ENCODE measurements at regions not wholly inside any gene's neighbourhood (a gene's known extent, or its start where the extent isn't known, plus 50 kb on each side); places are given as distances from the start of the nearest gene placed in this dataset.
"Not testable (repeated sequence)": the region's sequence is repeated elsewhere in the genome, so short reads cannot be mapped to it uniquely, and the experiment has no call there.

DNA sequence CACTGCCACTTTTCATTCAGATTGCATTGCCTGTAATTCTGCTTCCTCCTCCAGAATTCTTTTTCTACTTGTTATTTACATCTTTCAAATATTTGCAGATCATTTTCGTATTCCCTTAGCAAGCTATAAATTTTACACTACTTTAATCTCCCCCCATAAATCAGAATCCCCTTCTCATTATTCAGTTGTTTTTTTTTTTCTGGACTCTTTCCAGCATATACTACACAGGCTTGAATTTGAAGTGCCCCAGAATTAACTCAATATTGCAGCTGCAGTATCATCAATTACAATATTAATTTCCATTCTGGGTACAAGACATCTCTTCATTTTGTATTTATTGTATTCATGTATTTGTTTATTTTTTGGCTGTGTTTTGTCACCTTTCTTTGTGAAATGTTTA lies 1494.3 kb downstream of the AMY1C start:
- DNase-seq (ENCODE audit: extremely low read depth, low read depth) = no peak
- no peak overlapping the region for H3K4me3 ChIP-seq (replicated peaks; ENCODE audit: low read depth, low read length)
- TF ChIP-seq CTCF (IDR thresholded peaks at IDR 0.05; ENCODE audit: low read depth, low read length, missing control alignments) = no peak

DNA sequence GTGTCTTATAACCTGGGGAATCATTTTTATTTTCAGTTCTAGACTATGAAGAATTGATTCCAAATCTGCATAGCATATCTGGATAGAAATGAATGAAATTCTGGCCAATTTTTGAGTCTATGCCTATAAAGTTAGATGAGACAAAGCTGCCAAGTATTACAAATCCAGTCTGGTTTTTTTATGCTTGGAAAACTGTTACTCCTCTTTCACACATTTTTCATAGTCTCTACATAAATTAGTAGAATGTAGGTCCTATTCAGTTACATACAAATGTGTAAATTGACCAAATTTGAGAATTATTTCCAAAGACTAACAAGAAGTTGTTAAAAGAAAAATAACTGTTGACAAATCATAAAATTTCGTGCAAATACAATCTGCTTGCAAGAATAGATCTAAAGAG lies 1505.2 kb downstream of the AMY1C start:
- no peak overlapping the region for H3K4me3 ChIP-seq (replicated peaks; ENCODE audit: low read depth, low read length)
- TF ChIP-seq CTCF (IDR thresholded peaks at IDR 0.05; ENCODE audit: low read depth, low read length, missing control alignments) = no peak

GRCh38 chr1:105260001-105260400 lies 1510.3 kb downstream of the AMY1C start:
- no peak overlapping the region for H3K4me3 ChIP-seq (replicated peaks; ENCODE audit: low read depth, low read length)
- no peak for TF ChIP-seq CTCF (IDR thresholded peaks at IDR 0.05; ENCODE audit: low read depth, low read length, missing control alignments)
- no peak for DNase-seq (ENCODE audit: extremely low read depth, low read depth)

More for the DNA sequence above, 1505.2 kb downstream of the AMY1C start:
- DNase-seq (ENCODE audit: extremely low read depth, low read depth) = no peak

DNA sequence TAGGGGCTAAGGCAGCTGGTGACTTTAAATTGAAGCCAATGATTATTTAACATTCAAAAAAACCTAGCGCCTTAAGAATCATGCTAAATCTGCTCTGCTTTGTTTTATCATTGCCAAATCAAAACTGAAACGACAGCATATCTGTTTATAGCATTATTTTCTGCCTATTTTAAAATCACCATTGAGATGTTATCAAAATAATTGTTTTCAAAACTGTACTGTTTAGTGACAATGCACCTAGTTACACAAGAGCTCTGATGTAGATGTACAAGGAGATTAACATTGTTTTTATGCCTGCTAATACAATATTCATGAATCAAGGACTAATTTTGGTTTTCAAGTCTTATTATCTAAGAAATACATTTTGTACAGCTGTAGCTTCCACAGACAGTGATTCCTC lies 1521.3 kb downstream of the AMY1C start:
- no peak overlapping the region for H3K4me3 ChIP-seq (replicated peaks; ENCODE audit: low read depth, low read length)
- TF ChIP-seq CTCF (IDR thresholded peaks at IDR 0.05; ENCODE audit: low read depth, low read length, missing control alignments) = no peak
- no peak for DNase-seq (ENCODE audit: extremely low read depth, low read depth)

DNA sequence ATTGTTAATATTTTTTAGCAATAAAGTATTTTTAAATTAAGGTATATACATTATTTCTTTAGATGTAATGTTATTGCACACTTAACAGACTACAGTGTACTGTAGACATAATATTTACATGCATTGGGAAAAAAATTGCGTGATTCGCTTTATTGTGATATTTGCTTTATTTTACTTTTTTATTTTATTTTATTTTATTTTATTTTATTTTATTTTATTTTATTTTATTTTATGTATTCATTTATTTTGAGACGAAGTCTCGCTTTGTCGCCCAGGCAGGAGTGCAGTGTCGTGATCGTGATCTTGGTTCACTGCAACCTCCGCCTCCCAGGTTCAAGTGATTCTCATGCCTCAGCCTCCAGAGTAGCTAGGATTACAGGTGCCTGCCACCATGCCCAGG lies 1522.7 kb downstream of the AMY1C start:
- not testable (repeated sequence) for DNase-seq (ENCODE audit: extremely low read depth, low read depth)

DNA sequence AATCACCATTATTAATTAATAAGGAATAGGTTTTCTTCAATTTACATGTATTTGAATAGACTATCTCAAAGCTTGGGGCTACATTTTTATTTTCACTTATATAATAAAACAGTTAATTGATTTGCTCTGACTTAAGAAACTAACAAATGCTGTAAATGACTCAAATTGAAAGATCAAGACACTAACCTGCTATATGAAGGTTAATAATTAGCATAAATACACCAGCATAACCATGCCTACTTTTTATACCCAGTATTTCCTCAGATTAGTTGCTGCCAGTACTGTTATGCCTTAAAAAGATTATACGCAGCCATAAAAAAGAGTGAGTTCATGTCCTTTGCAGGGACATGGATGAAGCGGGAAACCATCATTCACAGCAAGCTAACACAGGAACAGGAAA lies 1545.1 kb downstream of the AMY1C start:
- no peak for TF ChIP-seq CTCF (IDR thresholded peaks at IDR 0.05; ENCODE audit: low read depth, low read length, missing control alignments)
- no peak for DNase-seq (ENCODE audit: extremely low read depth, low read depth)
- H3K4me3 ChIP-seq (replicated peaks; ENCODE audit: low read depth, low read length) = no peak overlapping the region

More for the DNA sequence above, 1522.7 kb downstream of the AMY1C start:
- H3K4me3 ChIP-seq (replicated peaks; ENCODE audit: low read depth, low read length) = not testable (repeated sequence)

DNA sequence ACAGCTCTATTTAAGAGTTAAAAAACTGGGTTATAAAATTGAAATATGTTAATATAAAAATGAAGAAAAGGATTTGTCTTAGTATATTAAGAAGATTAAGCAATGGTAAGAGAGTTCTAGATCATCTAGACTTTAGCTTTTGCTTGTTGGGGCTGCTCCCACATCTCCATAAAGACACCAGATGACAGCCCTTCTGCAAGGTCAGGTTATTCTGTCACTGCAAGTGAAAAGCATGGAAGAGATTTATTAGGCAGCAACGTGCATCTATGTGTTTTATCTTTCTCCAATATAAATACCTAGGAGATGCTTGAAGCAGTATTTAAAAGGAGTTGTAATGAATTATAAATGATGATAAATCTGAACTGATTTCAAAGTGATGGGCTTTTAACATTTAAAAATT lies 1560.4 kb downstream of the AMY1C start:
- DNase-seq (ENCODE audit: extremely low read depth, low read depth) = no peak
- no peak overlapping the region for H3K4me3 ChIP-seq (replicated peaks; ENCODE audit: low read depth, low read length)
- TF ChIP-seq CTCF (IDR thresholded peaks at IDR 0.05; ENCODE audit: low read depth, low read length, missing control alignments) = no peak
